OCI-LY7 (cell line): ENCODE measurements at regions not wholly inside any gene's neighbourhood (a gene's known extent, or its start where the extent isn't known, plus 50 kb on each side); places are given as distances from the start of the nearest gene placed in this dataset.

Experiments
- CTCF ChIP-seq: fragments of 200-600 bp; sonication (generic); conservative IDR thresholded peaks from 2 replicates; pipeline ENCODE4 v1.5.1; 2014; ENCODE audit warnings: mild to moderate bottlenecking, antibody characterized with exemption, low read length, moderate library complexity, mixed read lengths
- EZH2phosphoT487 ChIP-seq: fragments of 200-600 bp; sonication (generic); IDR thresholded peaks from 2 replicates; pipeline ENCODE4 v1.6.1; 2018; ENCODE audit warnings: low read depth, borderline replicate concordance, mild to moderate bottlenecking, mixed run types, antibody characterized with exemption, low read length, moderate library complexity, mixed read lengths

GRCh38 chrX:150014525-150014924 lies 76.2 kb upstream of the EOLA2 start:
- TF ChIP-seq CTCF (no peak), EZH2phosphoT487 (no peak)
